HUES6 (cell line): ENCODE measurements at regions not wholly inside any gene's neighbourhood (a gene's known extent, or its start where the extent isn't known, plus 50 kb on each side); places are given as distances from the start of the nearest gene placed in this dataset.
"Not testable (repeated sequence)": the region's sequence is repeated elsewhere in the genome, so short reads cannot be mapped to it uniquely, and the experiment has no call there.

Source experiments
- H3K27ac ChIP-seq: 2 replicates; pipeline ENCODE4 v1.7.0; 2013; ENCODE audit warnings: low read depth, mild to moderate bottlenecking, low read length, inconsistent platforms
- H3K27me3 ChIP-seq: 2 replicates; pipeline ENCODE4 v1.6.1; 2013; ENCODE audit warnings: low read length; ENCODE audit not compliant: control insufficient read depth, insufficient read depth
- H3K36me3 ChIP-seq: 2 replicates; pipeline ENCODE4 v1.6.1; 2013; ENCODE audit warnings: low read length; ENCODE audit not compliant: control insufficient read depth, insufficient read depth
- H3K4me1 ChIP-seq: 2 replicates; pipeline ENCODE4 v1.6.1; 2013; ENCODE audit warnings: low read length; ENCODE audit not compliant: control insufficient read depth, insufficient read depth
- H3K4me3 ChIP-seq: 2 replicates; pipeline ENCODE4 v1.5.1; 2013; ENCODE audit warnings: low read depth, low read length
- H3K9ac ChIP-seq: one replicate; pipeline ENCODE4 v1.6.1; 2013; ENCODE audit warnings: mild to moderate bottlenecking, low read length
- H3K9me3 ChIP-seq: 2 replicates; pipeline ENCODE4 v1.6.1; 2013; ENCODE audit warnings: low read depth, low read length; ENCODE audit not compliant: control insufficient read depth, insufficient read depth

DNA sequence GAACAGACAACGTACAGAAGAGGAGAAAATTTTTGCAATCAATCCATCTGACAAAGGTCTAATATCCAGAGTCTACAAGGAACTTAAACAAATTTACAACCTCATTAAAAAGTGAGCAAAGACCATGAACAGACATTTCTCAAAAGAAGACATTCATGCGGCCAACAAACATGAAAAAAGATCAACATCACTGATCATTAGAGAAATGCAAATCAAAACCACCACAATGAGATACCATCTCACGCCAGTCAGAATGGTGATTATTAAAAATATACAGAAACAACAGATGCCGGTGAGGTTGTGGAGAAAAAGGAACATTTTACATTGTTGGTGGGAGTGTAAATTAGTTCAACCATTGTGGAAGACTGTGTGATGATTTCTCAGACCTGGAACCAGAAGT lies 149.0 kb upstream of the OLIG3 start:
- not testable (repeated sequence) for H3K9me3 ChIP-seq, H3K9ac ChIP-seq, H3K4me1 ChIP-seq, H3K27ac ChIP-seq, H3K36me3 ChIP-seq, H3K4me3 ChIP-seq, H3K27me3 ChIP-seq

DNA sequence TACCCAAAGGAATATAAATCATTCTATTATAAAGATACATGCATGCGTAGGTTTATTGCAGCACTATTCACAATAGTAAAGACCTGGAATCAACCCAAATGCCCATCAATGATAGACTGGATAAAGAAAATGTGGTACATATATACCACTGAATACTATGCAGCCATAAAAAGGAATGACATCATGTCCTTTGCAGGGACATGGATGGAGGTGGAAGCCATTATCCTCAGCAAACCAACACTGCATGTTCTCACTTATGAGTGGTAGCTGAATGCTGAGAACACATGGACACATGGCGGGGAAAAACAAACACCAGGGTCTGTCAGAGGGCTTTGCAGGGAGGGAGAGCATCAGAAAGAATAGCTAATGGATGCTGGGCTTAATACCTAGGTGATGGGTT lies 149.4 kb upstream of the OLIG3 start:
- not testable (repeated sequence) for H3K4me1 ChIP-seq, H3K27ac ChIP-seq, H3K27me3 ChIP-seq, H3K4me3 ChIP-seq, H3K9me3 ChIP-seq, H3K9ac ChIP-seq, H3K36me3 ChIP-seq

DNA sequence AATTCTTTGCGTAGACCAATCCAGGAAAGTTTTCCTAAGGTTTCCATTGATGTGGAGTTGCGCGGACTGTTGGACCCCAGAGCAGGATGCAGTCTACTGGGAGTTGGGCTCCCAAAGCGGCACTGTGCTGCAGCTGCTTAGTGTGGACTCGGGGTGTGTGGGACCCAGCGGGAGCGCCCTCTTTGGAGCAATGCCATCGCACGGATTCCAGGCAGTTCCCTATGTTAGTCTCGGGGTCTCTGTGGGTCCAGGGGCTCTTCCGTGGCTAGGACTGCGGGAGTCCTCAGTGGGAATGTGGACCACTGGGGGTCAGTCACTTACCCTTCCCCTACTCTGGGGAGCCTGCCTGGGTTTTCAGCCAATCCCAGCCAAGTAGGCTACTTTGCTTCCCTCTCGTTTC lies 151.7 kb upstream of the OLIG3 start:
- no peaks in the 10 kb centered on the region for H3K4me1 ChIP-seq

DNA sequence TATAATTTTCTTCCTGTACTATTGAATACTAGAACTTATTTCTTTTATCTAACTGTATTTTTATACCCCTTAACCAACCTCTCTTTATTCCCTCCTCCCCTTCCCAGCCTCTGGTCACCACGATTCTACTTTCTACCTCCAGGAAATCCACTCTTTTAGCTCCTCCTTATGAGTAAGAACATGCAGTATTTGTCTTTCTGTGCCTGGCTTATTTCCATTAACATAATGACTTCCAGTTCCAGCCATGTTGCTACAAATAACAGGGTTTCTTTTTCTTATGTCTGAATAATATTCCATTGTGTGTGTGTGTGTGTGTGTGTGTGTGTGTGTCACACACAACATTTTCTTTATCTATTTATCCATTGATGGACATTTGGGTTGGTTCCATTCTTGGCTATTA lies 152.3 kb upstream of the OLIG3 start:
- Histone ChIP-seq H3K4me3 (no peak overlapping the region), H3K9me3 (no peaks in the 10 kb centered on the region), H3K27me3 (no peaks in the 10 kb centered on the region), H3K4me1 (no peaks in the 10 kb centered on the region; the same call in 1 of the 2 replicates), H3K36me3 (no peaks in the 10 kb centered on the region), H3K9ac (no peak overlapping the region), H3K27ac (no peak overlapping the region)

More for the DNA sequence above, 151.7 kb upstream of the OLIG3 start:
- Histone ChIP-seq H3K9me3 (no peaks in the 10 kb centered on the region), H3K27me3 (no peaks in the 10 kb centered on the region), H3K9ac (no peak overlapping the region), H3K27ac (no peak overlapping the region), H3K36me3 (no peaks in the 10 kb centered on the region), H3K4me3 (no peak overlapping the region)

DNA sequence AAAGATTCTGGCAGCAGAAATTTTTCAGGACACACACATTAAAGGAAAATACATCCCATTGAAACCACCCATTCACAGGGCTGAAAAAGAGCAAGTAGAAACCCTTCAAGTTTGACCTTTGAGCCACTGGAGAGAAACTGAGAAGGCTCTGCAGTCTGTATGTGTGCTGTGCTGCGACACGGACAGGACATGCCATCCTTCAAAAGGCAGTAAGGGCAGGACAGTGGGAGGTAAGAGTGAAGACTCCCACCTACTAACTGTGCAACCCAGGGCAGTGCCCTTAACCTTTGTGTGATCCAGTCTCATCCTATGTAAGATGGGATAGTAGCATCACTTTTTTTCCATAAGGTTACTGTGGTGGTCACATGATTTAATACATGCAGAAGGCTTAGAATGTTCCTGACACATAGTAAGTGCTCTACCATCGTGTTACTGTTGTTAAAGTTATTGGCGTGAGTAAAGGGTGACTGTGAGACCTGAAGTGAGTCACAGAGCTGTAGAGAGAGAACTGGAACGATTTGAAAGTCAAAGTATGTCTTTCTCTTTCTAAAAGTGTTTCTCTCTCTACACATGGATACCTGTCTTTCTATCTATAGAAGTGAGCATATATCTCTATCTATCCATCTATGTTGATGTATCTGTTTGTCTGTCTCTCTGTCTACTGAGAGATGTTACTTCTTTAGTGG lies 153.7 kb upstream of the OLIG3 start:
- Histone ChIP-seq H3K4me3 (no peak overlapping the region), H3K27ac (no peak overlapping the region), H3K27me3 (no peaks in the 10 kb centered on the region), H3K9ac (no peak overlapping the region), H3K9me3 (peaks cover 5% of the 10 kb centered on the region; the same call in 1 of the 2 replicates), H3K4me1 (peaks cover 11% of the 10 kb centered on the region; the same call in 1 of the 2 replicates), H3K36me3 (no peaks in the 10 kb centered on the region)

DNA sequence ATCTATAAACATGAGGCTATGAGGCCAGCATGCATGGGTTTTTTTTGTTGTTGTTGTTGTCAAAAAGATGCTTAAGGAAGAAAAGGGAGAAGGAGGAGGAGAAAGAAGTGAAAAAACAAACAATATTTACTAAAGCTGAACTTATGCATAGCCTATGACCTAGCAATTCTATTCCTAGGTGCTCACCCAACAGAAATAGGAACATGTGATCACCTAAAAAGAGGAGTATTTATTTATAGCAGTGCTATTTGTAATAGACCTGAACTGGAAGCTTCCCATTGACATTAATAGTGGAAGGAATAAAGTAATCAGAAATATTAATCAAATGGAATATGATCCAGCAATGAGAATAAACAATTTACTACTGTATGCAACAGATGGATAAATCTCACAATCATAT lies 156.5 kb upstream of the OLIG3 start:
- peaks cover 18% of the 10 kb centered on the region; the same call in 1 of the 2 replicates for H3K9me3 ChIP-seq
- no peaks in the 10 kb centered on the region for H3K36me3 ChIP-seq
- no peaks in the 10 kb centered on the region for H3K27me3 ChIP-seq
- no peak overlapping the region for H3K4me3 ChIP-seq
- H3K27ac ChIP-seq = no peak overlapping the region
- H3K4me1 ChIP-seq = peaks cover 12% of the 10 kb centered on the region; the same call in 1 of the 2 replicates
- no peak overlapping the region for H3K9ac ChIP-seq

DNA sequence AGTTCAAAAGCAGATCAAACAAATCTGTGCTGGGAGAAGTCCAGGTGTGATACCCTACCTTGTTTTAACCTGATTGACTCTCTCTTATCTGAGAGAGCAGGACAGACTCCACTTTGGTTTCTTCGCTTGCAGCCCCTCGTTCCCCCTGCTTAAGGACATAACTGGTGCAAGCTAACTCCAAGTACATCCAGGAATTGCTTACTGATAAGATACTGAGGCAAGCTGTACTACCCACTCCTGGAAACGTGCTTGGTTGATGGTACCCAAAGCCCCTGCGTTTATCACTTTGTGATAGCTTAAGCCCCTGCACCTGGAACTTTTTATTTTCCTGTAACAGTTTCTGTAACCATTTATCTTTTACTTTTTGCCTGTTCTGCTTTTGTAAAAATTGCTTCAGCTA lies 157.0 kb upstream of the OLIG3 start:
- Histone ChIP-seq H3K36me3 (no peaks in the 10 kb centered on the region), H3K9ac (no peak overlapping the region), H3K27me3 (no peaks in the 10 kb centered on the region), H3K4me3 (no peak overlapping the region), H3K4me1 (peaks cover 12% of the 10 kb centered on the region; the same call in 1 of the 2 replicates), H3K9me3 (peaks cover 22% of the 10 kb centered on the region; the same call in 1 of the 2 replicates), H3K27ac (no peak overlapping the region)

DNA sequence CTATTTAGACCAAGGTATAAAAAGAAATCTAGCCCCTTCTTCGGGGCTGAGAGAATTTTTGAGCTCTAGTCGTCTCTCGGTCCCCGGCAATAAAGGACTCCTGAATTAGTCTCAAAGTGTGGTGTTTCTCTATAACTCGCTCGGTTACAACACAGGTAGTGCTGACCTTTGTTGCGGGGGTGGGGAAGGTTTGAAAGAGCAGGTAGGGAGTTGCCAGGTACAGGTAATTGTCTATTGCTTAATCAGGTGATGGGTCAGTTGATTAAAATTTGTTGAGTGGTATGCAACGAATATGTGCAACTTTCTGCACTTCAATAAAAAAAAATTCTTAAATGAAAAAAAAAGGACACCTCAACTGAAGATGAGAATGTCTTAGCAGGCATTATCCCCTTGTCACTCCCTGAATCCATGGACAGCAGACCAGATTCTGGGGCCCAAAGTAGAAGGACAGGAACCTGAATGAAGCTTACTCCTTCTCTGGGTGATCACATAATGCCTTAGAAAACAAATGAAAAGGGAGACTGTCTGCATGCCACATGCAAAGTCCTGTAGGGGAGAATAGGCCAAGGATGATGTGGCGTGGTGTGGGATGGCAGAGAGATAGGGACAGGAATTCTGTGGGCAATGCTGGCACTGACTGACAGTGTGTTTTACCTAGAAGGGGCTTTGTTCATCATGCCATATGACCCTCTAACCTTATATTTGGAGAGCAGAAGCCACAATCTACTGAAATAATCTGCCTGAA lies 157.6 kb upstream of the OLIG3 start:
- Histone ChIP-seq H3K9me3 (peaks cover 22% of the 10 kb centered on the region; the same call in 1 of the 2 replicates), H3K27ac (no peak overlapping the region), H3K9ac (no peak overlapping the region), H3K27me3 (no peaks in the 10 kb centered on the region), H3K4me1 (peaks cover 12% of the 10 kb centered on the region; the same call in 1 of the 2 replicates), H3K36me3 (no peaks in the 10 kb centered on the region), H3K4me3 (no peak overlapping the region)

DNA sequence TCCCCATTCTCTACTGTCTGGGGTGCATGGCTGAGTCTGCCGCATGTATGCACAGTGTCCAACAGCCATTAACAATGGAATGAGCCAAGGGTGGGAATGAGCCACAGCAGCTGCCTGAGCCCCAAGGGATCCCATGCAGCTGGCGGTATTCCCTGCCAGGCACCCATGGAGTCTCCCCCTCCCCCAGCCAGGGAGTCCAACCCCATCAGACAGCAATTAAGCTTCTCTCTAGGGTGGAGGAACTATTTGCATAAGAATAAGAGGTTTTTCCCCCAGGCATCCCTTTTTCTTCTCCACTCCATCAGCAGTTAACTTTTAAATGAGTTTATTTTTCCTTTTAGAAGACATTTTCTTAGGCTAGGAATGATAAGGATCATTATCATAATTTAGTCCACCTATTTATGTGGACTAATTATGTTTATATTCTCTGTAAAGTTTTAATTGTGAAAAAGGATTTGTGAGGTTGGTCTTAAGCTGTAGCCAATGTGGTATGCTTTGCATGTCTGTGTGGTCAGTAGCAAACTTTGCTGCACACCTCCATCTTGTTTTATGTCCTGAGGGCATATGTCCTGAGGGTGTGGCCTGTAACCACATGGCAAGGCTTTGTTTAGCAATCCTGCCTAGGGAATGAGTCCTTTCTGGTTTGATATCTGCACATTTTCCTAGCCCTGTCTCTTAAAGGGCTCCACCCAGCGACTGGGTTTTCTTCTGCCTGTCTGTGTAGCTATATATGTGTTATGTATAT lies 158.9 kb upstream of the OLIG3 start:
- Histone ChIP-seq H3K9me3 (peaks cover 22% of the 10 kb centered on the region; the same call in 1 of the 2 replicates), H3K27ac (no peak overlapping the region; the same call in 1 of the 2 replicates), H3K27me3 (no peaks in the 10 kb centered on the region)

DNA sequence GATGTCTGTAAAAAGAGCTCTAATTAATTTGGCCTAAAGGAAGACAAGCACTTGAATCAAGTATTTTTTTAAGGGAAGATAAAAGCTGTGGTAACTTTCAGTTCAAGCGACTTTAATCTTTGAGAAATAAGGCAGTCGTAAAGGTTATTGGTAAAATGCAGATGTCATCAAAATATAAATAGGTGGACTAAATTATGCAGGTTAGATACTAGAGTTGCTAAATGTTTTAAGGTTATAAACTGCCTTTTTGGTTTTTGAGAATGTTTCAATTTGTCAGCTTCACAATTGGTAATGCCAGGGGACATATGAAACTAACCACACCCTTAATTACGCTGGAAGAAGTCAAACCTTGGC lies 159.5 kb upstream of the OLIG3 start:
- Histone ChIP-seq H3K4me1 (peaks cover 12% of the 10 kb centered on the region; the same call in 1 of the 2 replicates), H3K9ac (no peak overlapping the region), H3K27me3 (no peaks in the 10 kb centered on the region), H3K4me3 (no peak overlapping the region), H3K27ac (no peak overlapping the region; the same call in 1 of the 2 replicates), H3K9me3 (peaks cover 22% of the 10 kb centered on the region; the same call in 1 of the 2 replicates), H3K36me3 (no peaks in the 10 kb centered on the region)

More for the DNA sequence above, 158.9 kb upstream of the OLIG3 start:
- Histone ChIP-seq H3K9ac (no peak overlapping the region), H3K4me3 (peak overlapping the region; percentile 31; the same call in 1 of the 2 replicates), H3K36me3 (no peaks in the 10 kb centered on the region), H3K4me1 (peaks cover 12% of the 10 kb centered on the region; the same call in 1 of the 2 replicates)
